M059J (cell line): ENCODE measurements at regions not wholly inside any gene's neighbourhood (a gene's known extent, or its start where the extent isn't known, plus 50 kb on each side); places are given as distances from the start of the nearest gene placed in this dataset.
"Not testable (repeated sequence)": the region's sequence is repeated elsewhere in the genome, so short reads cannot be mapped to it uniquely, and the experiment has no call there.

ENCODE experiments used
- DNase-seq: peaks from one replicate; pipeline ENCODE4 v3.0.0-alpha.2; 2012; ENCODE audit warnings: low read depth

GRCh38 chr14:89566644-89567415, 149.8 kb upstream of the FOXN3 start:
- DNase-seq = no peak

GRCh38 chr14:89566180-89566579, 149.1 kb upstream of the FOXN3 start:
- DNase-seq = no peak

GRCh38 chr14:89565607-89566006, 148.6 kb upstream of the FOXN3 start:
- no peak for DNase-seq

DNA sequence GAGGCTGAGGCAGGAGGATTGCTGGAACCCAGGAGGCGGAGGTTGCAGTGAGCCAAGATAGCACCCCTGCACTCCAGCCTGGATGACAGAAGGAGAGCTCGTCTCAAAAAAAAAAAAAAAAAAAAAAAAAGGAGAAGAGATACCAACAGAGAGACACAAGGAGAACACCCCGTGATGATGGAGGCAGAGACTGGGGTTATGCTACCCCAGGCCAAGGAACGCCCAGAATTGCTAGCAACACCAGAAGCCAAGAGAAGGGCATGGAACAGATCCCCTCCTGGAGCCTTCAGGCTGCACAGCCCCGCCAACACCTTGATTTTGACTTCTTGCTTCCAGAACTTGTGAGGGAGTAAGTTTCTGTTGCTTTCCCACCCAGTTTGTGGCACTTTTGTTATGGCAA, 148.0 kb upstream of the FOXN3 start:
- no peak for DNase-seq

- DNase-seq = no peak
These were observed 147.4 kb upstream of the FOXN3 start for GRCh38 chr14:89564286-89564957.

GRCh38 chr14:89563471-89563870, 146.4 kb upstream of the FOXN3 start:
- no peak for DNase-seq

GRCh38 chr14:89551955-89552354, 134.9 kb upstream of the FOXN3 start:
- DNase-seq = no peak

DNA sequence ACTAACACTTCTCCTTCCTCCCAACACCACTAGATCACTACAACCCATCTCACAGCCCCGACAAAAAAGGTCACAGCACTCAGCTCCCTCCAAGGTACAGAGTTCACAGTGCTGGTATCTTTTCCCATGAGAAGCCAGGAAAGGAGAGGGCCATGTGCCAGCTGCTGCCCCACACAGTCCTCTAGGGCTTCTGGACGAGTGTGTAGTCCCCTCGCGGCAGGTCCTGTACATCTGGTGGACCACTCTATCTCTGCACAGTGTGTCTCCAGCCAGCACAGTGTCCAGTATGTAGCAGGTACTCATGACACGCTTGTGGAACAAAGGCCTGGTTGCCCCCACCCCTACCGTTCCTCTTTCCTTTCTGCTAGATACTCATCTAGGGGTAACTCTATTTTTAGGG, 134.4 kb upstream of the FOXN3 start:
- DNase-seq = no peak

DNA sequence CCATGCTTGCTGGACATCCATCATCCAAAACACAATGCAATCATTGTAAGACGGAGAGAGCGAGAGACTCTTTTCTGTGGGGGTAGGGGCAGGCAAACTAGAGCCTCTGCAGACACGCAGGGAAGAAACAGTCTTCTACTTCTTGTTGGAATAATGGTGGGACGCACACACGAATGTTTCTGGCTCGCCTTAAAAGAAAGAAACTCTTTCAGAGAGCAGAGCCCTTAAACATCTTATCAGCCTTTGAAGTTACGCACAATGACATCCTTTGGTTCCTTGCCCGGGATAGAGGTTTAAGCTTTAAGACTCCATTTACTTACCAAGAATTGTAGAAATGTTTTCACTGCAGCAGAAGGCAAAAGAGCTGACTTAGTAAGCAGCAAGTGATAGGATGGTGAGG, 133.8 kb upstream of the FOXN3 start:
- DNase-seq = no peak

DNA sequence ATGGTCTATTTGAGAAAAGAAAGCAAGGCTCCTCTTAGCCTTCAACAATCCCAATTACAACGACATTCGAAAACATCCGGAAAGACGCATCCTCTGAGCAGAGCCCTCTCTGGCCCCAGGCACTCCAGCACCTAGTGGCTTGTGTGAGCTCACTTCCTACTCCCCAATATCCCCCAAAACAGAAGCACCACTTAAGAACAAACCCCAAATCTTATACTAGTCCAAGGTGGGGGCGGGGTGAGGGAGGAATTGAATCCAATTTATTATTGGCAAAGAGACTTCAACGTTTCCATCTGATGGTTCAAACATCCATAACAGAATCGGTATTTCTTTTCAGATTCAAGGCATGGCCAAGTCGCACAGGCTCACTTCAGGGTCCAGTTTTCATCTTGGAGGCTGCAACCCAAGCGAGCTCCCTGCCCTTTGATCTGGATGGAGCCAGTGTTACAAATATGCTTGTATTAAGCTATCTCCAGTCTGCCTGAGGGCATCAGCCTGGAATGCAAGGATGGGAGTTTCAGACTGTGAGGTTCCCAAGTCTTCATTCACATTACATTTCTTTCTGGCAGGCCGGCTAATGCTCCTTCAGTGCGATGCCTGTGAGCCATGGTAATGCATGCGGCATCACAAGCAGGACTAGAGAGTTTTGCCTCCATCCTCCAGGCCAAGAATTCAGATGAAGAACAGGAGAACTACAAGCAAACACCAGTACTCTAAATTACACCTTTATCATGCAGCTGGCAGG, 132.5 kb upstream of the FOXN3 start:
- DNase-seq = peak; percentile 54

- not testable (repeated sequence) for DNase-seq
These were observed 130.0 kb upstream of the FOXN3 start for GRCh38 chr14:89547047-89547446.

DNA sequence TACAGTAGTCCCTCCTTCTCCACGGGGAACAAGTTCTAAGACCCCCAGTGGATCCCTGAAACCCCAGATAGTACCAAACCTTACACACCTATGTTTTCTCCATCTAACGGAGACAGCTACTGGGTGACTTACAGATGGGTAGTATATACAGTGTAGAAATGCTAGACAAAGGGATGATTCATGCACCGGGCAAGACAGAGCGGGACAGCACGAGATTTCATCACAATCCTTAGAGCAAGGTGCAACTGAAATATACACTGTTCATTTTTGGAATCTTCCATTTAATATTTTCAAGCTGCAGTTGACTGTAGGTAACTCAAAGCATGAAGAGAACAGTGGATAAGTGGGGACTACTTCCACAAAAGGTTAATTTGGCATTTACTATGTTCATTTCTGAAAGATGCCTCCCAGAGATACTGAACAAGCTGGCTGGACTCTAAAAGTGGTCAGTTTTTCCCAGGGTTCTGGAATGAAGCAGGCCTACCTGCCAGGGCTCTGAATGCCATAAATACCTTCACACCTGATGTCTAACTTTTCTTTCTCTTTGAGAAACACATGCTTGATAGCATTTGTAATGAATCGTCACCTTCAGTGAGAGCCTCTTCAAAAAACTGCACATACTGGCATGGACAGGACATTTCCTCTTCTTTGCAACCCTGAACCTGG, 127.7 kb upstream of the FOXN3 start:
- peak; percentile 5 for DNase-seq

DNA sequence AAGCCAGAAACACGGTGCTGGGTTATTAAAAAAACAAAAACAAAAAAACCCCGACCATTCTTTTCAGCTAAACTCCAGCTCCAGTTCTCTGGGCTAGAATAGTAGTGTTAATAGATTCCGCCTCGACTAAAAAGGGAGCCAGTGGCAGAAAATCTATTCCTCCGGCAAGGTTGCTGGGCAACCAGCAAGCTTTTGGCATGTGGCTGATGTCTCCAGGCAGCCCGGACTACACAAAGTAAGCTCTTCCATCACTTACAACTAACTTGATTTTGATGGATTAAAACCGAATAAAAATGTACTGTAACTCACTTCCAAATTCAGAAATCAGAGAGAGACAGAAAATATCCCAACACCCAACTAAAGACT, 126.4 kb upstream of the FOXN3 start:
- peak; percentile 8 for DNase-seq

GRCh38 chr14:89542786-89543424, 125.9 kb upstream of the FOXN3 start:
- DNase-seq = no peak

GRCh38 chr14:89540830-89541470, 123.9 kb upstream of the FOXN3 start:
- DNase-seq = peak; percentile 74

GRCh38 chr14:89540009-89540829, 123.2 kb upstream of the FOXN3 start:
- DNase-seq = peak; percentile 64

GRCh38 chr14:89537911-89538310, 120.9 kb upstream of the FOXN3 start:
- DNase-seq = no peak

DNA sequence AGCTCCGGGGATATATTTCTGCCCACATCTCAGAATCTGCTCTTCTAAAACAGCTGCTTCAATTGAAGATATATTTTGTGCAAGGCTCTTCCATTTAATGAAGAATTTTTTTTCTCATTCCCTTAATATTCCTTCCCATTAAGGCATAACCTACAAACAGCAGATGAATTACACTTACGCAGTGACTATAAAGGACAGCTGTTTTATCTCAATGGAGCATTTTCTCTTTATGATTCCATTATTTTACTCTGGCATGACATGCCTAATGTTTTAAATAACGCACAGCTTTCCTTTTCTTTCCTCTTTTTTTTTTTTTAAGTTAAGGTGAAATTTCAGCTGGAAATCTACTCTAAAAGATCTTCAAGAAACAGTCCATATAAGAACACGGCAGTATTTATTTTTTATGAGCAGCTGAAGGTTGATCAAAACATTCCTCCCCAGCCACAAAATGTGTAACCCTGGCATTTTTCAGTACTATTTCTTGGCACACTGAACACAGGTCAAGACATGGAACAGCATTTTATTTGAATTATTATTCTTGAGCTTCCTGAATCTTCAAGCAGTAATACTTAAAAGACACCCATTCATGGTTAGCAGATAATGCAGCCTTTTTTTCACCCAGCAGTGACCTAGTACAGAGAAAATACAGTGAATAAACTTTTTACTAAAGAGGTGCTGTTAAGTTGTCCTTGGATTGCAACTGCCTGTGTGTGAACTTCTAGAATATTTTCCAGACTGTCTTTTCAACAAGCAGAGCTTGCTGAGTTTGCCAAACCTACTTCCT, 118.1 kb upstream of the FOXN3 start:
- DNase-seq = peak; percentile 45

DNA sequence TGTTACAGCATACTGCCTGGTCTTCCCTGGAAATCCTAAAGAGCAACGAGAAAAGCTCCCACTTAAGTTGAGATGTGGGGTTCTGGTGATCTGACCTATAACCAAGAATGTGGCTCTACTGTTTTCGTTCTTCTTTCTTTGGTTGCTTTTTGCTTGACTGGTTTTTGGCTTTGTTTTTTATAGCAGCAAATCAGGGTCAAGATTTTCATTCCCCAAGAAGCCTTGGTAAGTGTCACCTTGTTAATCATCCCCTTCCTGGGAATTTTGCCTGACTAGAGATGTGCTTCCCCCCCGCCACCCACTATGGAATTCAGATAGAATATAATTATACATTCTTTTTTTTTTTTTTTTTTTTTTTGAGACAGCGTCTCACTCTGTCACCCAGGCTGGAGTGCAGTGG, 116.7 kb upstream of the FOXN3 start:
- no peak for DNase-seq

- DNase-seq = no peak
These were observed 116.1 kb upstream of the FOXN3 start for GRCh38 chr14:89533136-89533535.
